ENCODE measurements at regions not wholly inside any gene's neighbourhood (a gene's known extent, or its start where the extent isn't known, plus 50 kb on each side); places are given as distances from the start of the nearest gene placed in this dataset.

DNA sequence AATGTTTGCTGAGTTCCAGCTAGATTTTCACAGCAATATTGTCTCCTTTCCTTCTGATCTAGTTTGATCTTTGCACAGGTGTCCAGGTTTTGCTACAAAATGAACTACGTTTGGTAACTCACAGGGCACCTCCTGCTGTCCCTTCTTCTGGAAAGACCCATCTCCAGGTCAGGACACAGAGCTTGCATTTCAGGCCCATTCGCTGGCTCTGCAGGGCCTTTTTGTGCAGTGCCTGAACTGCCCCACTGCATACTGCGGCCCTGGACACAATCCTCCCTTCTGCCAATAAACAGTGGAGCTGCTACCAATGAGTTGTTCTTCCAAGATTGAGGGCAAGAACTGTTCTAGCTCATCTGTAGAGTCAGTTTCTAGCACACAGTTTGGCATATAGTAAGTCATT is 50.7 kb upstream of the BDH1 start (continued):
- TF ChIP-seq, protein P1, sequence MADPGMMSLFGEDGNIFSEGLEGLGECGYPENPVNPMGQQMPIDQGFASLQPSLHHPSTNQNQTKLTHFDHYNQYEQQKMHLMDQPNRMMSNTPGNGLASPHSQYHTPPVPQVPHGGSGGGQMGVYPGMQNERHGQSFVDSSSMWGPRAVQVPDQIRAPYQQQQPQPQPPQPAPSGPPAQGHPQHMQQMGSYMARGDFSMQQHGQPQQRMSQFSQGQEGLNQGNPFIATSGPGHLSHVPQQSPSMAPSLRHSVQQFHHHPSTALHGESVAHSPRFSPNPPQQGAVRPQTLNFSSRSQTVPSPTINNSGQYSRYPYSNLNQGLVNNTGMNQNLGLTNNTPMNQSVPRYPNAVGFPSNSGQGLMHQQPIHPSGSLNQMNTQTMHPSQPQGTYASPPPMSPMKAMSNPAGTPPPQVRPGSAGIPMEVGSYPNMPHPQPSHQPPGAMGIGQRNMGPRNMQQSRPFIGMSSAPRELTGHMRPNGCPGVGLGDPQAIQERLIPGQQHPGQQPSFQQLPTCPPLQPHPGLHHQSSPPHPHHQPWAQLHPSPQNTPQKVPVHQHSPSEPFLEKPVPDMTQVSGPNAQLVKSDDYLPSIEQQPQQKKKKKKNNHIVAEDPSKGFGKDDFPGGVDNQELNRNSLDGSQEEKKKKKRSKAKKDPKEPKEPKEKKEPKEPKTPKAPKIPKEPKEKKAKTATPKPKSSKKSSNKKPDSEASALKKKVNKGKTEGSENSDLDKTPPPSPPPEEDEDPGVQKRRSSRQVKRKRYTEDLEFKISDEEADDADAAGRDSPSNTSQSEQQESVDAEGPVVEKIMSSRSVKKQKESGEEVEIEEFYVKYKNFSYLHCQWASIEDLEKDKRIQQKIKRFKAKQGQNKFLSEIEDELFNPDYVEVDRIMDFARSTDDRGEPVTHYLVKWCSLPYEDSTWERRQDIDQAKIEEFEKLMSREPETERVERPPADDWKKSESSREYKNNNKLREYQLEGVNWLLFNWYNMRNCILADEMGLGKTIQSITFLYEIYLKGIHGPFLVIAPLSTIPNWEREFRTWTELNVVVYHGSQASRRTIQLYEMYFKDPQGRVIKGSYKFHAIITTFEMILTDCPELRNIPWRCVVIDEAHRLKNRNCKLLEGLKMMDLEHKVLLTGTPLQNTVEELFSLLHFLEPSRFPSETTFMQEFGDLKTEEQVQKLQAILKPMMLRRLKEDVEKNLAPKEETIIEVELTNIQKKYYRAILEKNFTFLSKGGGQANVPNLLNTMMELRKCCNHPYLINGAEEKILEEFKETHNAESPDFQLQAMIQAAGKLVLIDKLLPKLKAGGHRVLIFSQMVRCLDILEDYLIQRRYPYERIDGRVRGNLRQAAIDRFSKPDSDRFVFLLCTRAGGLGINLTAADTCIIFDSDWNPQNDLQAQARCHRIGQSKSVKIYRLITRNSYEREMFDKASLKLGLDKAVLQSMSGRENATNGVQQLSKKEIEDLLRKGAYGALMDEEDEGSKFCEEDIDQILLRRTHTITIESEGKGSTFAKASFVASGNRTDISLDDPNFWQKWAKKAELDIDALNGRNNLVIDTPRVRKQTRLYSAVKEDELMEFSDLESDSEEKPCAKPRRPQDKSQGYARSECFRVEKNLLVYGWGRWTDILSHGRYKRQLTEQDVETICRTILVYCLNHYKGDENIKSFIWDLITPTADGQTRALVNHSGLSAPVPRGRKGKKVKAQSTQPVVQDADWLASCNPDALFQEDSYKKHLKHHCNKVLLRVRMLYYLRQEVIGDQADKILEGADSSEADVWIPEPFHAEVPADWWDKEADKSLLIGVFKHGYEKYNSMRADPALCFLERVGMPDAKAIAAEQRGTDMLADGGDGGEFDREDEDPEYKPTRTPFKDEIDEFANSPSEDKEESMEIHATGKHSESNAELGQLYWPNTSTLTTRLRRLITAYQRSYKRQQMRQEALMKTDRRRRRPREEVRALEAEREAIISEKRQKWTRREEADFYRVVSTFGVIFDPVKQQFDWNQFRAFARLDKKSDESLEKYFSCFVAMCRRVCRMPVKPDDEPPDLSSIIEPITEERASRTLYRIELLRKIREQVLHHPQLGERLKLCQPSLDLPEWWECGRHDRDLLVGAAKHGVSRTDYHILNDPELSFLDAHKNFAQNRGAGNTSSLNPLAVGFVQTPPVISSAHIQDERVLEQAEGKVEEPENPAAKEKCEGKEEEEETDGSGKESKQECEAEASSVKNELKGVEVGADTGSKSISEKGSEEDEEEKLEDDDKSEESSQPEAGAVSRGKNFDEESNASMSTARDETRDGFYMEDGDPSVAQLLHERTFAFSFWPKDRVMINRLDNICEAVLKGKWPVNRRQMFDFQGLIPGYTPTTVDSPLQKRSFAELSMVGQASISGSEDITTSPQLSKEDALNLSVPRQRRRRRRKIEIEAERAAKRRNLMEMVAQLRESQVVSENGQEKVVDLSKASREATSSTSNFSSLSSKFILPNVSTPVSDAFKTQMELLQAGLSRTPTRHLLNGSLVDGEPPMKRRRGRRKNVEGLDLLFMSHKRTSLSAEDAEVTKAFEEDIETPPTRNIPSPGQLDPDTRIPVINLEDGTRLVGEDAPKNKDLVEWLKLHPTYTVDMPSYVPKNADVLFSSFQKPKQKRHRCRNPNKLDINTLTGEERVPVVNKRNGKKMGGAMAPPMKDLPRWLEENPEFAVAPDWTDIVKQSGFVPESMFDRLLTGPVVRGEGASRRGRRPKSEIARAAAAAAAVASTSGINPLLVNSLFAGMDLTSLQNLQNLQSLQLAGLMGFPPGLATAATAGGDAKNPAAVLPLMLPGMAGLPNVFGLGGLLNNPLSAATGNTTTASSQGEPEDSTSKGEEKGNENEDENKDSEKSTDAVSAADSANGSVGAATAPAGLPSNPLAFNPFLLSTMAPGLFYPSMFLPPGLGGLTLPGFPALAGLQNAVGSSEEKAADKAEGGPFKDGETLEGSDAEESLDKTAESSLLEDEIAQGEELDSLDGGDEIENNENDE (IDR thresholded peaks at IDR 0.05; ENCODE audit: insufficient replicate concordance, low read length), result no peak
- no peak for TF ChIP-seq ZNF274 (IDR thresholded peaks at IDR 0.05; ENCODE audit: borderline replicate concordance, extremely low read depth, low read length)

Measured in H1 (cell line).